Dermis microvascular lymphatic vessel endothelial cell (primary cell): ENCODE measurements at regions not wholly inside any gene's neighbourhood (a gene's known extent, or its start where the extent isn't known, plus 50 kb on each side); places are given as distances from the start of the nearest gene placed in this dataset.

Experiments used
- DNase-seq, 2 donors: peaks; one replicate each; pipeline versions ENCODE4 v3.0.0 to v3.0.0-alpha.2; 2010; ENCODE audit warnings: low read depth in 2 of 2

DNA sequence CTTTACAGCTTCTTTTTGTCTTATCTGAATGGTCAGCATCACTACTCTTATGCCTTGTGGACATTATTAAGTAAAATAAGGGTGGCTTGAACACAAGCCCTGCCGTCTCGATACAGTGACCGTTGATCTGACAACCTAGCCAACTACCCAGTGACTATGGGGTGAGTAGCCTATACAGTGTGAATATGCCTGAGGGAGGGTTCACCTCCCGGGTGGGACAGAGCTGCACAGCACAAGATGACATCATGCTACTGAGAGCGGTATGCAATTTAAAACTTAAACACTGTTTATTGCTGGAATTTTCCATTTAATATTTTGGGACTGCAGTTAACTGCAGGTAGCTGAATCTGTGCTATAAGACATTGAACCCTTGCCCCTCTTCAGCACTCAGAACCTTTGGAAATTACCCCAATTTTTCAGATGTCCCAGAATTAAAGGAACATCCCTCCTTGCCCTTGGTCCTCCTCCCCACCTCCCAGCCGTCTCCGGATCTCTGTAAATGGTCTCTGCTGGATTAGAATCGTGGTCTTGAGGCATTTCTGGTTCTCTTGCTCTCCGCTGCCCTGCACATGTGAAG lies 618.5 kb downstream of the PTPRU start:
- DNase-seq: no peak

DNA sequence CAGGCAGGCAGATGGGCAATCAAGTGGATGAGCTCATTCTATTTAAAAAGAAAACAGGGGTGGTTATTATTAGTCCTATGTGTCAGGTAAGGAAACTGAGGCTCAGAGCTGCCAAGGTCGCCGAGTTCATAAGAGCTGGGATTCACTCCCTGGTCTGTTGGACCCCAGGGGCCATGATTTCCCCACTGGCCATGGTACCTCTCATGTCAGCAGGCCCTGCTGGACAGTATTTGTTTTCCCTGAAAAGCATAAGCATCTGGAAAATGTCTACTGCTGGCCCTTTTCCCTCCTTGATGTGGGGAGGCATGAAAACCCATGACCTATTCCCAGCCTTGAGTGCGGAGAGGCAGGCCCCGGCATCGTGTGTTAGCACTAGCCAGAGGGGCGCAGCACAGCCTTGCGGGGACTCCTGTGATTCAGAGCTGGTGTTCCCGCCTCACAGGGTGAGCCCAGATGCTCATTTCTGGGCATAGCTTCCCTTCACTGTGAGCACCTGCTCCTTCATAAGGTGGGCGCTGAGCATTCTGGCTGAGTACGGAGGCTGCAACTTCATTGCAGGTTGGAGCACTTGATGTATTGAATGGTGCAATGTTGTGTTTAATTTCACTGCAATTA lies 617.5 kb downstream of the PTPRU start:
- DNase-seq: no peak

DNA sequence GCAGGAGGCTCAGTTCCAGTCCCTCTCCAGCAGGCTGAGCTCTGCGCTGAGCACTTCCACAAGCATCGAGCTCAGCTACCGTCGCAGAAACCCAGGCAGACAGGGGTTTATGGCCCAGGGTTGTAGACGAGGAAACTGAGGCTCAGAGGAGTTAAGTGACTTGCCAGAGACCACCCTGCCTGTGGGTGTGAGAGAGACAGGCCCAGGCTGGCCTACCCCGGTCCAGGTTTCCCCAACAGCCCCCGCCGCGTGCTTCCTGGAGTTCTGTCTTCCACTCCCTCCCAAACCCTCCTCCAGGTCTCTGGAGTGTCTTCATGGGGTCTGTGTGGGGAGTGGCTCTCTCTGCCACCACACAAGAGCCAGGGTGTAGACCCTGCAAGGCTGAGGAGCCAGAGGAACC lies 615.9 kb downstream of the PTPRU start:
- DNase-seq: no peak

- no peak for DNase-seq
These were observed 615.4 kb downstream of the PTPRU start for GRCh38 chr1:29851691-29852090.

DNA sequence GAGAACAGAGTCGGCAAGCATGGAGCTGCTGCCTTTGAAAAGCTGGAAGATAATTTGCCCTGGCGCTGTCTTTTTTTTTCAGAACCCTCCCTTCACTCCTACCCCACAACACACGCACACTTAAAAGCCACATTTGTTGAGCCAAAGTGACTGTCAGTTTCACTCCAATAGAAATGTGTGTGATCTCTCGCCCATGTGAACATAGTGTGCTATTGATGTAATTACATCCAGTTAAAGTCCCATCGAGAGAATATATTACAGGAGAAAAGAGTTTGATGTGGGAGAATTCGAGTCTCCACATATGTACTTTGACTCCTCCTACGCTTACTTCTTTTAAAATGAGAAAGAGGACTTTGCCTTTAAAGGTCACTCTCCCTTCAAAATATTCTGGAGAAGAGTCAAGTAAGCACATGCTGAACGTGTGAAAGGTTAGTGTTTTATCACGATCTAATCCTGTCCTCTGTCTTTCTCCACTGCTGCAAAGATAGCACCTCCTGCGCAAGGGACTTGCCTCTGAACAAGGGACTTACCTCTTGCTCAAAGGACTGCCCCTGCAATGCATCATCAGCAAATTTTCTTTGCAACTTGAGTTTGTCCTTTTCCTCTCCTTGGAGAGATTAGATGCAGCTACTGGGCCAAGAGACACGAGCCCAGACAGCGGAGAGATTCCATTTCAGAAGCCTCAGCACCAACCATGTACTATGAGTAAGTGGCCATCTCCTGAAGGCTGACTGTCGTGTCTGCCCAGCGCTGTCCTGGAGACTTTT lies 613.9 kb downstream of the PTPRU start:
- DNase-seq: no peak

GRCh38 chr1:29849038-29849750 lies 612.9 kb downstream of the PTPRU start:
- DNase-seq: peak; percentile 5 to 38

DNA sequence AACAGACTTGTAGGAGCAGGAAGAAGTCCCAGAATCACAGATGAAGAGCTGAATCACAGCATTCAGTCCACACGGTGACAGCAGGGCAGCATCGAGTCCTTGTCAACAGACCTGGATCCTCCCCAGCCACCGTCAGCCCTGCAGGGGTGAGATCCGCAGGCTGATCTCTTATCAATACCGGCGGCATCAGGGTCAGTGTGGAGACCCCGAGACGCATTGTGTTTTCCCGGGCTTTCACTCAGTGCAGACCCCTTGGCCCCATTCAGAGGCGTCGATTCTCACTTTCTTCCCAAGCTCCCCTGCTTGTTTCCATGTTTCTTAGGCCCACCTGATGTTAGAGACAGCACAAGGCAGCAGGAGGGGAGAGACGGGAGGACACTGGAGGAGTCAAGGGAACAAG lies 609.6 kb downstream of the PTPRU start:
- no peak for DNase-seq

DNA sequence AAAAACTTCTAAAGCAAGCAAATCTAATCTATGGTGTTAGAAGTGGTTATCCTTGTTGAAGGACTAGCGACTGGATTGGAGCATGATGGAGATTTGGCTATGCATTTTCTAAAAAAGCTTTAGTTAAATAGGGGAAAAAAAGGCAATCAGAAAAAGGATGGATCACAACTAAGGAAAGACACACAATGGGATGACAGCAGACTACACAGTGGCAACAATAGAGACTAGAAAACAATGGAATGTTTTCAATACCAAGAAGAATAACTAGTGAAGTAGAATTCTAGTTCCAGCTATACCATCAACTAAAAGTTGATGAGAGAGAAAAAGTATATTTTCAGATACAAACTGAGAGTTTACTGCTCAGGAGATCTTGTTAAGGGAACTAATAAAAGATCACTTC lies 605.8 kb downstream of the PTPRU start:
- DNase-seq: no peak

GRCh38 chr1:29839726-29840125 lies 603.4 kb downstream of the PTPRU start:
- DNase-seq: no peak

GRCh38 chr1:29838738-29839320 lies 602.5 kb downstream of the PTPRU start:
- DNase-seq: no peak

DNA sequence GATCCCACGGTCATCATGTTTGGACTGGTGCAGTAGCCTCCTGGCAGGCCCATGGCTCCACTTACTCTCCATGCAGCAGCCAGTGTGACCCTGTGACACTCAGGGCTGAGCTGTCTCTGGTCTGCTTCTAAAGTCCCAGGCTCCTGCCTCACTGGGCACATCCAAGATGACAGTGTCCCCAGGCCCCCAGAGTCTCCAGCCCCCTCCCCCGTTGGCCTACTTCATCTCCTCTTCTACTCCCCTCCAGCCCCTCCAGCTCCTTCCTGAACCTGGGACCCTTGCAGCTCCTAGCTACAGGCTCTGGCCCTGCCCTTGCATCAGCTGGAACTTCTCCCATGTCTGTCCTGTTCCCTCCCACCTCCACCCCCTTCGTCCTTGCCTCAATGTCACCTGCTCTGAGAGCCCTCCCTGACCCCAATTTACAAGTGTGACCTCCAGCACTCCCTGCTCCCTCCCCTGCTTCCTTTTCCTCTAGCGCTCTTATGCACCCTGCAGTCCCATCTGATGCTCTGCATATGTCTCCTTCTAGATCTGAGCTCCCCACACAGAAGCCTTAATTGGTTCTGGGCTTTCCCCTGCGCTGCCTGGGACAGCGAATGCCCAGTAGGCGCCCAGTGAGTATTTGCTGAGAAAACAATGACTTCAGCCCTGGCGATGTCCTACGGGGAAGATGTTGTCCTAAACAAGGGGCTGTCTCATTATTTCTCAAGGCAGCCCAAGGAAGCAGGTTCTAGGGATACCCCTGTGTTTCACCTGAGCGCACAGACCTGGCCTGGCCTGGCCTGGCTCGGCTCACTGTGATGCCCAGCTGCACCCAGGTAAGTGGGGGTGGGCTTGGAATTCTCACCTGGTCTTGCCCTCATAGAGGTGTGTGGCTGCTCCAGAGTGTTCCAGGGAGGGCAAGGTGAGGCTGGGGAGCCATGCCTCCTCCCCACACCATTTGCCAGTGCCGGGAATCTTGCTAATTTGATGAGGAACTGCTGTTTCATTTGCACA lies 600.6 kb downstream of the PTPRU start:
- DNase-seq: no peak

GRCh38 chr1:29835874-29836273 lies 599.6 kb downstream of the PTPRU start:
- DNase-seq: no peak

- DNase-seq: no peak
These were observed 599.1 kb downstream of the PTPRU start for GRCh38 chr1:29835406-29835805.

DNA sequence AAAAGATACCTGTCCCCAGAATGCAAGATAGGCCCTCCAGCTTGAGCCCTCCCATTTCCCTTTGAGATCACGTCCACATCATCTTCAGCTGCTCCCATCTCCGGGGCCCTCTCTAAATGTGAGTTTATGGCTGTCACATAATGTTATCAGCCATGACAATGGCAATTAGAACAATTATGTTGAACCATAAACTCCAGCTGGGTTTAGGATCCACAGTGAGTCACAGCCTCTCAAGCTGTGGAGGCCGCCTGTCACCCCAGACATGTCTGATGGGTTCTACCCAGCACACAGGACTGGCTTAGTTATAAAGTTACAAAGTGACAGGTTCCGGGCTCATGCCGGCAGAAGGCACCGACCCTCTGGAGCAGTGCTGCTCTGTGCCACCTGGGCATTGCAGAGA lies 597.3 kb downstream of the PTPRU start:
- no peak for DNase-seq

DNA sequence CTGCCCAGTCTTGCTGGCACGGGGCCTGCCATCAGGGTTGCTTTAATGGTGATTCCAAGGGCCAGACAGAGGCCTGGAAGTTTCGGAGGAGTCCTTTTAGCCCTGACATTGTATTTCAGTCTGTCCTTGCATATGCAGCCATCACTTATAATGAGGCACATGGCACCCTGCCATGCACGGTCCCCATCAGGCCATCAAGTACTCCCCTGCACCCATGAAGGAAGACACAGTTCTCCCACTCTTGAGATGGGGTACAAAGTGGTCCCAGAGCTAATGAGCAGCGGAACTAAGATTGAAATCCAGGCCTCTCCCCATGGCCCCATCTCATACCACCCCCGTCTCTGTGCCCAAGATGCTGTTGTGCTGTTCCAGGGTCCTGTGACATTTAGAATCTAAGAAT lies 596.6 kb downstream of the PTPRU start:
- DNase-seq: no peak

DNA sequence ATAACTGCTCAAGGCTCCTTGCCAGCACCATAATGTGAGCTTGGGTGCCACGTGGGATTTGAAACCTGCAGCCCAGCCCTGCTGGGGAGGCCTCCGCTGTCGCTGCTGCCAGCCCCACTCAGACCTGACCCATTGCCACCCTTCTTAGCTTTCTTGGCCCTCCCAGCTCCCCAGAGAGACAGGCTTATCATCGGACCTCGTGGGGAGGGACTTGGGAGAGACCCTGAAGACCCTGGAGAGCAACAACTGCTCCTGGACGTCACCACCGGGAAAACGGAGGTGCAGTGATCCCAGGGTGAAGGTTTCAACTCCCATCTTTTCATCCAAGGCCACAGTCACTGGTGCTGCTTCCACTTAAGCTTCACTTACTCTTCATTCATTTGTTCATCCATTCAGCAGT lies 596.1 kb downstream of the PTPRU start:
- DNase-seq: no peak

DNA sequence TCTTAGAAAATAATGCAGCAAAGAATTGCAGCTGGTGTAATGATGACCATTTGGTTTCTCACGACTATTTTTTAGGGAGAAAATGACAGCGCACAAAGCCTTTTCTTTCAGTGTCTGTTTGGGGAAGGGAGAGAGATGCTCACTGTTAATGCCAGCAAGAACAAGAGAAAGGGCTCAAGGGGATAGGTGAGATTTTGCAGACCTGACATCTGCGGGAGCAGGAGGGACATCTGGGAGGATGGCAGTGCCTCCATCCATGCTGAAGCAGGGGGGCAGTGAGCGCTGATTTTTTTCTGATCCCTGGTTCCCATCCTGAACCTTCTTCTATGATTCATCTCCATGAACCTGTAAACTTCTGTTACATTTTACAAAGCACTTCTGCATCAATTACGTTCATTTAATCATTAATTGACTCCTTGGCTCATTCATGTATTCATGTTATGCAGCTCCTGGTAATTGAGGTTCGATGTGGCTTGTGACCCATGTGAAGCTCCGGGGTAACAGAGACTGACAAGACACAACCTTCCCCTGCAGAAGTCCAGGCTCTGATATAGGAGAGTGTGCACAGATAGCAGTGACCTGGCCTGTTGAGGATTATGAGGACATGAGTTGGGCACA lies 595.3 kb downstream of the PTPRU start:
- no peak for DNase-seq

GRCh38 chr1:29830916-29831315 lies 594.6 kb downstream of the PTPRU start:
- no peak for DNase-seq

DNA sequence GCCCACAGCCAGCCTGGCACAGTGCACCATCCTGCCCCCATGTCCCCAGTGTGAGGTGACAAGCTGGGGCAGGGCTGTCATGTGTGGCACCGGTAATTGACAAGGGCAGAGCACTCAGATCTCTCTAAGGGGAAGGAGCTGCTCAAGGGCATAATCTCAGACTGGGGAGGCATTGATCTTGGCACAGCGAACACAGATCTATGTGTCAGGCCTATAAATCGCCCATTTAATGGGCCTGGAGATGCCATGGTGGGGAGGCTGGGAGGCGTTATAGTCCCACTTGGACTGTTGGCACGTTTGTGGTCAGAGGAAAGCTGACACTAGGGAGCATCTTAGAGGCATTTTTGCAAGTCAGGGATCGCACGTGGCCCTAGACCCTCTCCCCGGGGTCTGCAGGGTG lies 594.1 kb downstream of the PTPRU start:
- no peak for DNase-seq
